Muscle layer of colon (tissue), 2 donors: ENCODE measurements at regions not wholly inside any gene's neighbourhood (a gene's known extent, or its start where the extent isn't known, plus 50 kb on each side); places are given as distances from the start of the nearest gene placed in this dataset.
A peak's percentile ranks its signal among the peaks of the same experiment; 100 is the strongest.
"Not testable (repeated sequence)": the region's sequence is repeated elsewhere in the genome, so short reads cannot be mapped to it uniquely, and the experiment has no call there.

Experiments
- H3K27ac ChIP-seq: one replicate; pipeline ENCODE4 v1.7.0; 2013; ENCODE audit warnings: low read depth, mild to moderate bottlenecking, low read length, moderate library complexity
- H3K27me3 ChIP-seq, 2 donors: one replicate each; pipeline ENCODE4 v1.7.0; 2013; ENCODE audit warnings: low read length in 2 of 2, mild to moderate bottlenecking in 2 of 2; ENCODE audit not compliant: insufficient read depth in 2 of 2, control insufficient read depth in 1 of 2
- H3K36me3 ChIP-seq: one replicate; pipeline ENCODE4 v1.7.0; 2013; ENCODE audit warnings: mild to moderate bottlenecking, low read length; ENCODE audit not compliant: insufficient read depth
- H3K4me1 ChIP-seq: one replicate; pipeline ENCODE4 v1.7.0; 2013; ENCODE audit warnings: mild to moderate bottlenecking, low read length; ENCODE audit not compliant: insufficient read depth
- H3K4me3 ChIP-seq, 2 donors: one replicate each; pipeline ENCODE4 v1.7.0; 2013; ENCODE audit warnings: low read length in 2 of 2, low read depth in 1 of 2, mild to moderate bottlenecking in 1 of 2, moderate library complexity in 1 of 2
- H3K9ac ChIP-seq: one replicate; pipeline ENCODE4 v1.7.0; 2013; ENCODE audit warnings: low read length
- H3K9me3 ChIP-seq: one replicate; pipeline ENCODE4 v1.7.0; 2013; ENCODE audit warnings: mild to moderate bottlenecking, low read length
- donor health status: abdominal sarcoma.
- donor health status: Adenocarcinoma of cecum.

DNA sequence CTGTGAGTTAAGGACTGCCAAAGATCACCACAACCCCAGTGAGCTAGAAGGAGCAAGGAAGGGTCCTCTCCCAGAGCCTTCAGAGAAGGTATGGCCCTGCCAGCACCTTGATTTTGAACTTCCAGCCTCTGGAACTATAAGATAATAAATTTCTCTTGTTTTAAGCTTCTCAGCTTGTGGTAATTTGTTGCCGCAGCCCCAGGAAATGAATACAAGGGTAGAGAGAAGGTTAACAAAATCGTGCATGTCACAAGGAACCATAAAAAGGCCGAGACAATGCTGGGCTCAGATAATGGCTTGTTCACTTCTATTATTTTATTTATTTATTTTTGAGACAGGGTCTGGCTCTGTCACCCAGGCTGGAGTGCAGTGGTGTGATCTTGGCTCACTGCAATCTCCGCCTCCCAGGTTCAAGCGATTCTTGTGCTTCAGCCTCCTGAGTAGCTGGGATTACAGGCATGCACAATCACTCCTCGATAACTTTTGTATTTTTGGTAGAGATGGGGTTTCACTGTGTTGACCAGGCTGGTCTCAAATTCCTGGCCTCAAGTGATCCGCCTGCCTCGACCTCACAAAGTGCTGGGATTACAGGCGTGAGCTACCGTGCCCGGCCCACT, 71.5 kb downstream of the WSB1 start:
- peaks cover 39% of the 10 kb centered on the region for H3K4me1 ChIP-seq
- not testable (repeated sequence) for H3K9me3 ChIP-seq, H3K9ac ChIP-seq, H3K36me3 ChIP-seq, H3K4me3 ChIP-seq, H3K27me3 ChIP-seq, H3K27ac ChIP-seq

- H3K9me3 ChIP-seq, result no peaks in the 10 kb centered on the region
- no peak overlapping the region for H3K9ac ChIP-seq
- no peak overlapping the region for H3K27ac ChIP-seq
- H3K36me3 ChIP-seq, result no peaks in the 10 kb centered on the region
- H3K4me3 ChIP-seq, result no peak overlapping the region
- H3K27me3 ChIP-seq, result no peaks in the 10 kb centered on the region
- H3K4me1 ChIP-seq, result peaks cover 39% of the 10 kb centered on the region
Measured at GRCh38 chr17:27366437-27366836, 72.5 kb downstream of the WSB1 start.

- Histone ChIP-seq H3K4me3 (no peak overlapping the region), H3K27me3 (no peaks in the 10 kb centered on the region)
Measured at GRCh38 chr17:27367121-27367981, 73.4 kb downstream of the WSB1 start.

GRCh38 chr17:27368151-27368795, 74.4 kb downstream of the WSB1 start:
- Histone ChIP-seq H3K9me3 (no peaks in the 10 kb centered on the region), H3K36me3 (no peaks in the 10 kb centered on the region)

More at GRCh38 chr17:27367121-27367981, 73.4 kb downstream of the WSB1 start:
- H3K9me3 ChIP-seq, result no peaks in the 10 kb centered on the region
- peak overlapping the region; percentile 77 for H3K27ac ChIP-seq
- H3K36me3 ChIP-seq, result no peaks in the 10 kb centered on the region
- peaks cover 39% of the 10 kb centered on the region for H3K4me1 ChIP-seq
- no peak overlapping the region for H3K9ac ChIP-seq

DNA sequence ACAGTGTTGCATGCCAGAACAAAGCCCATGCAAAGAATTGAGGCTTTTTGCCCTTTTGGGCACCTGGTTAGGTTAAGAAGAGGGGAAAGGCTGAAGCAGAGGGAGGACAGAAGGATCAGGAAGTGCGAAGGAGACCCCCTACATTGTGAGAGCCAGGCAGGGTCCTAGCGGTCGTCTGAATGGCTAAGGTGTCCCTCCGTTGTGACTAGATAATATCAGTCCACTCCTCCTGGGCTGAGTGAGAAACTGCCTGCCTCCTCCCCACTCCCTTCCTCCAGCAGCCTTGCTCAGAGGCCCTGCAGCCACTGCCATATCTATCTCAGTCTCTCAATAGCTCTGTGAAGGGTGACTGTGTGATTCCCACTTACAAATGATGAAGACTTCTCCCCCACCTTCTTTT, 75.1 kb downstream of the WSB1 start:
- Histone ChIP-seq H3K27ac (peak overlapping the region; percentile 77), H3K4me3 (no peak overlapping the region), H3K9me3 (no peaks in the 10 kb centered on the region), H3K27me3 (no peaks in the 10 kb centered on the region), H3K9ac (no peak overlapping the region), H3K4me1 (peaks cover 31% of the 10 kb centered on the region), H3K36me3 (no peaks in the 10 kb centered on the region)

More at GRCh38 chr17:27368151-27368795, 74.4 kb downstream of the WSB1 start:
- Histone ChIP-seq H3K9ac (no peak overlapping the region), H3K27ac (peak overlapping the region; percentile 77), H3K27me3 (no peaks in the 10 kb centered on the region), H3K4me3 (no peak overlapping the region), H3K4me1 (peaks cover 38% of the 10 kb centered on the region)

DNA sequence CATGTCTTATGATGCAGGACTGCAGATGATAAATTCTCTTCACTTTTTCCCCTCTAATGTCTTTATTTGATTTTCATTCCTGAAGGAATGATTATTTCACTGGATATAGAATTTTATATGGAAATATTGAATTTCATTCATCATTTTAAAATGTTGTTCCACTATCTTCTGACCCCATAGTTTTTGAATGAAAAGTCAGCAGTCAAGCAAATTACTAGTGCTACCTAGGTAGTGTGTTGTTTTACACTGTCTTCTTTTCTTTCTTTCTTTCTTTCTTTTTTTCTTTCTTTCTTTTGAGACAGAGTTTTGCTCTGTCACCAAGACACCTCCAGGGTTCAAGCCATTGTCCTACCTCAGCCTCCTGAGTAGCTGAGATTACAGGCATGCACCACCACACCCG, 76.9 kb downstream of the WSB1 start:
- H3K9ac ChIP-seq, result no peak overlapping the region
- no peaks in the 10 kb centered on the region for H3K36me3 ChIP-seq
- H3K9me3 ChIP-seq, result no peaks in the 10 kb centered on the region
- peaks cover 22% of the 10 kb centered on the region for H3K4me1 ChIP-seq
- H3K4me3 ChIP-seq, result no peak overlapping the region
- H3K27ac ChIP-seq, result no peak overlapping the region
- no peaks in the 10 kb centered on the region for H3K27me3 ChIP-seq

DNA sequence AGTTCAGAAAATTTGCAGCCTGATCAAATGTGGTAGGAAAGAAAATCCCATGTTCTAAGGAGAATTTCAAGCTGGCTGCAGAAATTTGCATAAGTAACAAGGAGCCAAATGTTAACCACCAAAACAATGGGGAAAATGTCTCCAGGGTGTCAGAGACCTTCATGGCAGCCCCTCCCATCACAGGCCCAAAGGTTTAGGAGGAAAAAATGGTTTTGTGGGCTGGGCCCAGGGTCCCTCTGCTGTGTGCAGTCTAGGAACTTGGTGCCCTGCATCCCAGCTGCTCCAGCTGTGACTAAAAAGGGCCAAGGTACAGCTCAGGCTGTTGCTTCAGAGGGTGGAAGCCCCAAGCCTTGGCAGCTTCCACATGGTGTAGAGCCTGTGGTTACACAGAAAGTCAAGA, 79.8 kb downstream of the WSB1 start:
- not testable (repeated sequence) for H3K27ac ChIP-seq, H3K9me3 ChIP-seq, H3K9ac ChIP-seq, H3K4me3 ChIP-seq, H3K36me3 ChIP-seq, H3K27me3 ChIP-seq
- H3K4me1 ChIP-seq, result peaks cover 17% of the 10 kb centered on the region

DNA sequence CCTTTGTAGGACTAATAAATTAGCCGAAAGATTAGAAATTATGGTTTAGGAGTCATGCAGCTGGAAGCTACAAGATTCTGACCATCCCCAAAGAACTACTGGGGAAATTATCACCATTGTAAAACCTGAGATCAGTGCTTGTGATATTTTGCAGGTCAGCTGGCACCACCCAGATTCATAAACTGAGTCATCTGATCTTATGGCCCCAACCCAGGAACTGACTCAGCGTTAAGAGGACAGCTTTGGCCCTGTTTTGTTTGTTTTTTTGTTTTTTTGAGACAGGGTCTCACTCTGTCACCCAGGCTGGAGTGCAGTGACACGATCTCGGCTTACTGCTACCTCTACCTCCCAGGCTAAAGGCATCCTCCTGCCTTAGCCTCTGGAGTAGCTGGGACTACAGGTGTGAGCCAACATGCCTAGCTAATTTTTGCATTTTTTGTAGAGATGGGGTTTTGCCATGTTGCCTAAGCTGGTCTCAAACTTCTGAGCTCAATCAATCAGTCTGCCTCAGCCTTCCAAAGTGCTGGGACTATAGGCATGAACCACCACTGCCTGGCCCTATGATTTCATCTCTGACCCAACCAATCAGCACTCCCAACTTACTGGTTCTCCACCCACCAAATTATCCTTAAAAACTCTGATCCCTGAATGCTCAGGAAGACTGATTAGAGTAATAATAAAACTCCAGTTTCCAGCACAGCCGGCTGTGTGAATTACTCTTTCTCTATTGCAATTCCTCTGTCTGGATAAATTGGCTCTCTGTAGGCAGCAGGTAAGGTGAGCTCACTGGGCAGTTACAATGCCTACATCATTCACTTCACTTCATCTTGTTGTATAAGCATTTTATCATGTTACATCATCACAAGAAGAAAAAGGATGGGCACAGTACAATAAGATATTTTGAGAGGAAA, 79.4 kb upstream of the KSR1 start:
- no peaks in the 10 kb centered on the region for H3K27me3 ChIP-seq
- no peaks in the 10 kb centered on the region for H3K36me3 ChIP-seq
- H3K9ac ChIP-seq, result no peak overlapping the region
- no peaks in the 10 kb centered on the region for H3K9me3 ChIP-seq
- H3K27ac ChIP-seq, result peak overlapping the region; percentile 30
- no peak overlapping the region for H3K4me3 ChIP-seq
- peaks cover 46% of the 10 kb centered on the region for H3K4me1 ChIP-seq

GRCh38 chr17:27378482-27379175, 77.6 kb upstream of the KSR1 start:
- no peaks in the 10 kb centered on the region for H3K9me3 ChIP-seq
- peak overlapping the region in 1 of 2 donors; percentile 10 for H3K4me3 ChIP-seq
- H3K36me3 ChIP-seq, result no peaks in the 10 kb centered on the region
- no peaks in the 10 kb centered on the region for H3K27me3 ChIP-seq
- peak overlapping the region; percentile 83 for H3K27ac ChIP-seq
- H3K4me1 ChIP-seq, result peaks cover 53% of the 10 kb centered on the region
- H3K9ac ChIP-seq, result peak overlapping the region; percentile 0

DNA sequence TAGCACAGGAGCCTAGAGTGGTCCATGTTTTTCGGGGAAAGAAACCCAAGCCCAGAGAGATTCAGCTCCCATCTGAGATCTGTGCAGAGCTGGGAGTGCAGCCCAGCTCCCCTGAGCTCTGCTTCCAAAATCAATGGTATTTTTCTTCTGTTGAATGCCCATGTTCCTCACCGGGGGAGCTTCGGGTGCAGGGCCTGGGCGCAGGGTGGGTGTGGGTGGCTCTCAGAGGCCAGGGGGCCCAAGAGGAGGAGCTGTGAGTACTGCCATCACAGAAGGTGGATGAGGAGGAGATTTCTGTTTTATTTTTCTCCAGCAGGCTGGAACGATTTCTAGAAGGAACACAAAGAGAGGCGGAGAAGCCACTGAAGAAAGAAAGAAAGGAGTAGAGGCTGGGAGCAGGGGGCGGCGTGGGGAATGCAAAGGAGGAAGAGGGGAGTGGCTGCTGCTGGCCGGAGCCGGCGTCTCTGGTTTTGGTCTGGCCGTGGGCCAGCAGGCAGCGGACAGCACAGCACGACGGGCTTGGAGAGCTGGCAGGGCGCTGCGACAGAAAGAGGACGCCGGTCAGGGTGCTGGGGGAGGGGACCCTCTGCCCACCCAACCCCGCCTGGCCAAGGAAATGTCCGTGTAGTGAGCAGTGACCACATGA, 76.2 kb upstream of the KSR1 start:
- peak overlapping the region; percentile 10 to 16 for H3K4me3 ChIP-seq
- no peaks in the 10 kb centered on the region for H3K9me3 ChIP-seq
- no peaks in the 10 kb centered on the region for H3K27me3 ChIP-seq
- peak overlapping the region; percentile 83 for H3K27ac ChIP-seq
- no peaks in the 10 kb centered on the region for H3K36me3 ChIP-seq
- peaks cover 67% of the 10 kb centered on the region for H3K4me1 ChIP-seq
- H3K9ac ChIP-seq, result no peak overlapping the region
